ENCODE measurements at regions not wholly inside any gene's neighbourhood (a gene's known extent, or its start where the extent isn't known, plus 50 kb on each side); places are given as distances from the start of the nearest gene placed in this dataset.

GRCh38 chr3:22951910-22952309 lies 251.2 kb upstream of the UBE2E2 start:
- BruUV-seq (replicated peaks): no TSS peak
- CTCF ChIA-PET (ENCODE audit: low intra/inter-chr PET ratio): no interaction called here

More at GRCh38 chr3:22951910-22952309, 251.2 kb upstream of the UBE2E2 start:
- Histone ChIP-seq H3K36me3 (ENCODE audit: control insufficient read depth, insufficient read depth, low read length) (no peaks in the 10 kb centered on the region), H3K27ac (ENCODE audit: extremely low read depth, low read depth, low read length) (no peak overlapping the region), H3K9ac (ENCODE audit: insufficient read depth in 1 of 2, low read depth in 2 of 2, low read length in 2 of 2) (no peak overlapping the region), H3K4me3 (no peak overlapping the region), H3K9me3 (replicated peaks; ENCODE audit: control insufficient read depth, insufficient read depth, low read depth, low read length) (no peaks in the 10 kb centered on the region), H3K4me2 (ENCODE audit: insufficient read depth, low read length) (no peak overlapping the region), H4K20me1 (replicated peaks; ENCODE audit: control insufficient read depth, insufficient read depth, low read length) (no peaks in the 10 kb centered on the region), H2AFZ (ENCODE audit: low read depth, low read length) (no peak overlapping the region), H3K4me1 (replicated peaks in 1 of 2; ENCODE audit: control insufficient read depth in 2 of 2, insufficient read depth in 2 of 2, low read length in 2 of 2) (no peaks in the 10 kb centered on the region), H3K79me2 (ENCODE audit: control insufficient read depth, insufficient read depth, low read length) (no peaks in the 10 kb centered on the region), H3K27me3 (ENCODE audit: control insufficient read depth in 2 of 2, insufficient read depth in 2 of 2, low read length in 2 of 2) (no peaks in the 10 kb centered on the region), H3K9me1 (ENCODE audit: control insufficient read depth, insufficient read depth, low read length) (no peaks in the 10 kb centered on the region)
- no peak for TF ChIP-seq KLF1 (tag; IDR thresholded peaks at IDR 0.05)
- no peak for TF ChIP-seq ZFP36 (IDR thresholded peaks at IDR 0.05; ENCODE audit: low read depth, low read length, partially characterized antibody)
- TF ChIP-seq RCOR1 (IDR thresholded peaks at IDR 0.05; ENCODE audit: borderline replicate concordance in 1 of 2, low read depth in 2 of 2, low read length in 2 of 2): no peak
- no peak for TF ChIP-seq DACH1 (IDR thresholded peaks at IDR 0.05; ENCODE audit: partially characterized antibody)
- TF ChIP-seq DNMT1 (IDR thresholded peaks at IDR 0.05): no peak
- TF ChIP-seq SIRT6 (IDR thresholded peaks at IDR 0.05; ENCODE audit: low read depth, low read length): no peak
- TF ChIP-seq CREB3L1 (IDR thresholded peaks at IDR 0.05; ENCODE audit: borderline replicate concordance, low read depth): no peak
- no peak for TF ChIP-seq ELF2 (CRISPR knock-in tag; IDR thresholded peaks at IDR 0.05)
- no peak for TF ChIP-seq NFE2L1 (tag; IDR thresholded peaks at IDR 0.05; ENCODE audit: borderline replicate concordance, low read depth)
- no peak for TF ChIP-seq MAFK (IDR thresholded peaks at IDR 0.05; ENCODE audit: low read length)
- no peak for TF ChIP-seq ZNF79 (CRISPR knock-in tag; IDR thresholded peaks at IDR 0.05; ENCODE audit: low read depth)
- TF ChIP-seq SAFB2 (IDR thresholded peaks at IDR 0.05; ENCODE audit: borderline replicate concordance, low read depth, low read length, severe bottlenecking): no peak
- intact Hi-C loops (cut with micrococcal nuclease): no loop called here
- FAIRE-seq (no peak), DNase-seq (ENCODE audit: extremely low read depth in 1 of 4, low spot score in 3 of 4) (no peak), ATAC-seq (no peak)
- in situ Hi-C loops (cut with MboI): no loop called here
- POLR2A ChIA-PET: no interaction called here
